Loucy (cell line): ENCODE measurements at regions not wholly inside any gene's neighbourhood (a gene's known extent, or its start where the extent isn't known, plus 50 kb on each side); places are given as distances from the start of the nearest gene placed in this dataset.

Experiments
- H2AFZ ChIP-seq: fragments of 200-600 bp; sonication (generic); 2 replicates; pipeline ENCODE4 v1.6.0; 2016; ENCODE audit warnings: antibody characterized with exemption, mild to moderate bottlenecking, low read length, moderate library complexity
- H3F3A ChIP-seq: fragments of 200-600 bp; 2 replicates; pipeline ENCODE4 v1.6.0; 2016; ENCODE audit warnings: antibody characterized with exemption, low read depth, mild to moderate bottlenecking
- H3K27me3 ChIP-seq: fragments of 200-600 bp; sonication (generic); 2 replicates; pipeline ENCODE4 v1.6.1; 2014; ENCODE audit warnings: low read length, mild to moderate bottlenecking; ENCODE audit not compliant: insufficient read depth, poor library complexity, severe bottlenecking
- H3K36me3 ChIP-seq: fragments of 200-600 bp; sonication (generic); 2 replicates; pipeline ENCODE4 v1.6.1; 2016; ENCODE audit warnings: low read length; ENCODE audit not compliant: insufficient read depth
- H3K4me1 ChIP-seq: fragments of 200-600 bp; sonication (generic); 2 replicates; pipeline ENCODE4 v1.5.1; 2014; ENCODE audit warnings: low read length, mild to moderate bottlenecking; ENCODE audit not compliant: insufficient read depth, poor library complexity, severe bottlenecking
- H3K4me2 ChIP-seq: fragments of 200-600 bp; sonication (generic); 2 replicates; pipeline ENCODE4 v1.6.0; 2014; ENCODE audit warnings: antibody characterized with exemption, low read length, low read depth, mild to moderate bottlenecking; ENCODE audit not compliant: poor library complexity, severe bottlenecking
- H3K4me3 ChIP-seq: fragments of 200-600 bp; sonication (generic); 2 replicates; pipeline ENCODE4 v1.5.1; 2014; ENCODE audit warnings: low read length, mild to moderate bottlenecking, mixed read lengths; ENCODE audit not compliant: poor library complexity, severe bottlenecking
- H3K79me2 ChIP-seq: fragments of 200-600 bp; sonication (generic); 2 replicates; pipeline ENCODE4 v1.6.1; 2014; ENCODE audit warnings: low read length; ENCODE audit not compliant: insufficient read depth
- H3K9ac ChIP-seq: fragments of 200-600 bp; sonication (generic); 2 replicates; pipeline ENCODE4 v1.6.0; 2014; ENCODE audit warnings: mild to moderate bottlenecking, low read depth, low read length, moderate library complexity; ENCODE audit not compliant: poor library complexity, severe bottlenecking
- H3K9me2 ChIP-seq: fragments of 200-600 bp; sonication (generic); replicated peaks from 2 replicates; pipeline ENCODE4 v1.6.1; 2016; ENCODE audit warnings: low read depth, low read length, mixed read lengths
- H3K9me3 ChIP-seq: fragments of 200-600 bp; sonication (generic); 2 replicates; pipeline ENCODE4 v1.6.1; 2014; ENCODE audit warnings: mild to moderate bottlenecking, antibody characterized with exemption, low read length, low read depth; ENCODE audit not compliant: insufficient read depth
- H4K20me1 ChIP-seq: fragments of 200-600 bp; sonication (generic); 2 replicates; pipeline ENCODE4 v1.6.0; 2014; ENCODE audit warnings: antibody characterized with exemption, low read length, mild to moderate bottlenecking; ENCODE audit not compliant: insufficient read depth, poor library complexity, severe bottlenecking
- EZH2phosphoT487 ChIP-seq: fragments of 200-600 bp; IDR thresholded peaks from 2 replicates; pipeline ENCODE4 v1.6.1; 2018; ENCODE audit warnings: antibody characterized with exemption, mild to moderate bottlenecking, moderate library complexity, borderline replicate concordance
- TF ChIP-seq, protein P1 (sequence below): fragments of 200-600 bp; sonication (generic); conservative IDR thresholded peaks from 2 replicates; pipeline ENCODE4 v1.5.1; 2014; ENCODE audit warnings: mild to moderate bottlenecking, antibody characterized with exemption, low read length

- no peaks in the 10 kb centered on the region for H4K20me1 ChIP-seq
- TF ChIP-seq, protein P1, sequence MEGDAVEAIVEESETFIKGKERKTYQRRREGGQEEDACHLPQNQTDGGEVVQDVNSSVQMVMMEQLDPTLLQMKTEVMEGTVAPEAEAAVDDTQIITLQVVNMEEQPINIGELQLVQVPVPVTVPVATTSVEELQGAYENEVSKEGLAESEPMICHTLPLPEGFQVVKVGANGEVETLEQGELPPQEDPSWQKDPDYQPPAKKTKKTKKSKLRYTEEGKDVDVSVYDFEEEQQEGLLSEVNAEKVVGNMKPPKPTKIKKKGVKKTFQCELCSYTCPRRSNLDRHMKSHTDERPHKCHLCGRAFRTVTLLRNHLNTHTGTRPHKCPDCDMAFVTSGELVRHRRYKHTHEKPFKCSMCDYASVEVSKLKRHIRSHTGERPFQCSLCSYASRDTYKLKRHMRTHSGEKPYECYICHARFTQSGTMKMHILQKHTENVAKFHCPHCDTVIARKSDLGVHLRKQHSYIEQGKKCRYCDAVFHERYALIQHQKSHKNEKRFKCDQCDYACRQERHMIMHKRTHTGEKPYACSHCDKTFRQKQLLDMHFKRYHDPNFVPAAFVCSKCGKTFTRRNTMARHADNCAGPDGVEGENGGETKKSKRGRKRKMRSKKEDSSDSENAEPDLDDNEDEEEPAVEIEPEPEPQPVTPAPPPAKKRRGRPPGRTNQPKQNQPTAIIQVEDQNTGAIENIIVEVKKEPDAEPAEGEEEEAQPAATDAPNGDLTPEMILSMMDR = no peak
- no peak for TF ChIP-seq EZH2phosphoT487
- no peak overlapping the region for H3K4me2 ChIP-seq
- H3K36me3 ChIP-seq = no peaks in the 10 kb centered on the region
- H3F3A ChIP-seq = no peaks in the 10 kb centered on the region
- H3K9me2 ChIP-seq = no peaks in the 10 kb centered on the region
- no peak overlapping the region for H2AFZ ChIP-seq
- H3K4me1 ChIP-seq = no peaks in the 10 kb centered on the region
- H3K9me3 ChIP-seq = no peaks in the 10 kb centered on the region
- no peak overlapping the region for H3K4me3 ChIP-seq
- no peaks in the 10 kb centered on the region for H3K79me2 ChIP-seq
- no peak overlapping the region for H3K9ac ChIP-seq
- H3K27me3 ChIP-seq = no peaks in the 10 kb centered on the region
These were observed 477.8 kb upstream of the ETAA1 start for GRCh38 chr2:66919286-66919685.

DNA sequence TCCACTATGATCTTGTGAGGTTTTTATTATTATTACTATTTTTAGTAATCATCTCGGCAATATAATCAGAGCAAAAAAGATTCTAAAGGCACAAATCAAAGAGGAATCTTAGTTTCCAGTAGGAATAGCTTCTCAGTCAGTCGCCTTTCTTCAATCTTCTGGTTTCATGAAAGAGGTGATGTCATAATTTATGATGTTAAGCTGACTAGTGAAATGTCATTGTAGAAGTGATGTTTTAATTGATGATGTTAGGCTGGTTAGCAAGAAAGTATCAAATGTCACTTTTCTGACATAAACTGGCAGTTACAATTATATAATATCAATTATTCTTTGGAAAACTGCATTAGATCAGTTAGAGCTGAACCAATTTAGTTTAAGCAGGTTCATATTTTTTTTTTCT lies 476.7 kb upstream of the ETAA1 start:
- Histone ChIP-seq H3K79me2 (no peaks in the 10 kb centered on the region), H2AFZ (no peak overlapping the region), H4K20me1 (no peaks in the 10 kb centered on the region), H3K4me3 (no peak overlapping the region), H3K9me3 (no peaks in the 10 kb centered on the region), H3K4me2 (no peak overlapping the region), H3F3A (no peaks in the 10 kb centered on the region), H3K27me3 (no peaks in the 10 kb centered on the region), H3K4me1 (no peaks in the 10 kb centered on the region), H3K36me3 (no peaks in the 10 kb centered on the region), H3K9ac (no peak overlapping the region), H3K9me2 (no peaks in the 10 kb centered on the region)
- no peak for TF ChIP-seq EZH2phosphoT487
- TF ChIP-seq, protein P1 = no peak

- H3K79me2 ChIP-seq = no peaks in the 10 kb centered on the region
- no peak overlapping the region for H2AFZ ChIP-seq
- H3K4me3 ChIP-seq = no peak overlapping the region
- H3K9me2 ChIP-seq = no peaks in the 10 kb centered on the region
- H4K20me1 ChIP-seq = no peaks in the 10 kb centered on the region
- no peaks in the 10 kb centered on the region for H3F3A ChIP-seq
- no peaks in the 10 kb centered on the region for H3K9me3 ChIP-seq
- no peaks in the 10 kb centered on the region for H3K4me1 ChIP-seq
- TF ChIP-seq, protein P1 = no peak
- no peak for TF ChIP-seq EZH2phosphoT487
- H3K4me2 ChIP-seq = no peak overlapping the region
- H3K27me3 ChIP-seq = no peaks in the 10 kb centered on the region
- no peak overlapping the region for H3K9ac ChIP-seq
- H3K36me3 ChIP-seq = no peaks in the 10 kb centered on the region
These were observed 472.0 kb upstream of the ETAA1 start for GRCh38 chr2:66925128-66925527.
